NCI-H146 treated with DMSO at 0.1 percent for 48 hours (cell line): ENCODE measurements at regions not wholly inside any gene's neighbourhood (a gene's known extent, or its start where the extent isn't known, plus 50 kb on each side); places are given as distances from the start of the nearest gene placed in this dataset.
"Not testable (repeated sequence)": the region's sequence is repeated elsewhere in the genome, so short reads cannot be mapped to it uniquely, and the experiment has no call there.

Experiments used
- DNase-seq: peaks from one replicate; lab custom pipeline; 2025; ENCODE audit not compliant: unreplicated experiment; lab: John Stamatoyannopoulos, UW

- no peak for DNase-seq
Observed at GRCh38 chr6:169019111-169019510, 234.5 kb downstream of the THBS2 start.

- no peak for DNase-seq
Observed at GRCh38 chr6:169016758-169017157, 236.9 kb downstream of the THBS2 start.

GRCh38 chr6:169014211-169015197, 239.1 kb downstream of the THBS2 start:
- peak; percentile 66 for DNase-seq

- DNase-seq = no peak
Observed at GRCh38 chr6:169009628-169010027, 244.0 kb downstream of the THBS2 start.

GRCh38 chr6:169008641-169009257, 244.9 kb downstream of the THBS2 start:
- DNase-seq = no peak

- DNase-seq = no peak
Observed at GRCh38 chr6:169005166-169005565, 248.5 kb downstream of the THBS2 start.

GRCh38 chr6:169000022-169000421, 253.6 kb downstream of the THBS2 start:
- no peak for DNase-seq

- DNase-seq = no peak
Observed at GRCh38 chr6:168999392-168999791, 254.3 kb downstream of the THBS2 start.

GRCh38 chr6:168996356-168996625, 257.4 kb downstream of the THBS2 start:
- DNase-seq = no peak

GRCh38 chr6:168995526-168996355, 257.9 kb downstream of the THBS2 start:
- no peak for DNase-seq

- no peak for DNase-seq
Observed at GRCh38 chr6:168994956-168995355, 258.7 kb downstream of the THBS2 start.

- DNase-seq = no peak
Observed at GRCh38 chr6:168992446-168993144, 261.1 kb downstream of the THBS2 start.

- not testable (repeated sequence) for DNase-seq
Observed at GRCh38 chr6:168991695-168992094, 262.0 kb downstream of the THBS2 start.

GRCh38 chr6:168990019-168990751, 263.5 kb downstream of the THBS2 start:
- DNase-seq = no peak

GRCh38 chr6:168989421-168989820, 264.2 kb downstream of the THBS2 start:
- no peak for DNase-seq

- DNase-seq = no peak
Observed at GRCh38 chr6:168988801-168989200, 264.8 kb downstream of the THBS2 start.

GRCh38 chr6:168988280-168988679, 265.4 kb downstream of the THBS2 start:
- DNase-seq = no peak

- no peak for DNase-seq
Observed at GRCh38 chr6:168985705-168986104, 267.9 kb downstream of the THBS2 start.

GRCh38 chr6:168983925-168984324, 269.7 kb downstream of the THBS2 start:
- no peak for DNase-seq

GRCh38 chr6:168981187-168981586, 272.5 kb downstream of the THBS2 start:
- DNase-seq = no peak
